Medulla oblongata (tissue), 1 donor: ENCODE measurements at regions not wholly inside any gene's neighbourhood (a gene's known extent, or its start where the extent isn't known, plus 50 kb on each side); places are given as distances from the start of the nearest gene placed in this dataset.
A peak's percentile ranks its signal among the peaks of the same experiment; 100 is the strongest.

Source experiments
- DNase-seq: peaks from one replicate; pipeline ENCODE4 v3.0.0-alpha.2; 2015; ENCODE audit errors: extremely low spot score

- DNase-seq: no peak
These were observed 168.5 kb upstream of the GLI2 start for GRCh38 chr2:120567128-120567527.

DNA sequence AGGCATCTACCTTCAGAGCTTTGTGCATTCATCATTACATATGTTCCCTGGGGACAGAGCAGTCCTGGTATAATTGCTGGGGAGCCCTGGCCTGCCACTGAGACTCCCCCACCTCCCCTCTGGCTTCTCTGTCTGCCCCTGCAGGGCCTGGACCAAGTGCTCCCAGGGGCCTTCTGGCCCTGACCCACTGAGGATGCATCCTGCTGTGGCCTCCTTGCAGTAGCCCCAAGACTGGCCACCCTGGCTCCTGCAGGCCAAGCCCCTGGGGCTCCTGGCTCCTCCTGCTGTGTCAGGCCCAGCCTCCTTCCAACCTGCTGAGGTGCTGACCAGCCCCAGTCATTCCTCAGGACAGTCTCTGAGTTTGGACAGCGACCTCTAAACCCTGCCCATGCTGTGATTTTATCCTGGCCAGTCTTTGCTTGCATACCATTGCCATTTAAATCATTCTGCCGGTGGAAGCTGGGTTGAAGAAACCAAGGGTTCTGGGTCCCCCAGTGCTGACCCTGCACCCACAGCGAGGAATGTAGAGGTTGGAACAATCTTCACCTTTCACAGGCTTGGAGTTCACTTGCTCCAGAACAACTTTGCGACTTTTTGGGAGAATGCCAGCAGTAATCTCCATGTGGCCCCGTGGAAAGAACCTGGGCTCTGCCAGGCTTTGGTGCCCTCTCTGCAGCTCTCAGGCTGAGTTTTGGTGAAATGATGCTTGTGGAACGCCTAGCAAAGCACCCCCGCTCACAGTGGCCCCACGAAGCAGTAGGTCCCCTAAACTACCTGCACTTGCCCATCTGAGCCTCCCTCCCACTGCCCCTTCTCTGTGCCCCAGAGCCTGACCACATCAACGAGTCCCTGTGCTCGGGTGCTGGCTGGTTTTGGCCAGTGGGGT, 167.3 kb upstream of the GLI2 start:
- DNase-seq: no peak

GRCh38 chr2:120568975-120569268, 166.7 kb upstream of the GLI2 start:
- DNase-seq: no peak

GRCh38 chr2:120570001-120570400, 165.7 kb upstream of the GLI2 start:
- DNase-seq: no peak

GRCh38 chr2:120570546-120570945, 165.1 kb upstream of the GLI2 start:
- DNase-seq: no peak

GRCh38 chr2:120571015-120571728, 164.5 kb upstream of the GLI2 start:
- DNase-seq: no peak

DNA sequence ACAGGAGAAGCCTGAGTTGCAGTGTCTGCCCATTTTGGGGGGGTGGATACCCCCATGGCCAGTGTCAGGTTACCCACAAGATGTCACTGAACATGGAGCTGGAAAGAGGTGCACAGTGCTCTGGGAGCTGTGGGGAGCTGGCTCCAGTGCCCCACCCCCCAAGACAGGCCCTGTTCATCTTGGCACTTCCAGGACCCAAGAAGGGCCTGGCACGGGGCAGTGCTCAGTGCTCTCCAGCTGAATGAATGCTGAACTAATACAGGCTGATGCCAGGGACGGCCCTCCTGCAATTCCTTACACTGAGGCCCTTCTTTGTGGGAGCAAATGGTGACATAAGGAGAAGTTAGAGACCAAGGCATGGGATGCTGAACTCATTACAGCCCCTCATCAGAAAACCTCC, 163.4 kb upstream of the GLI2 start:
- peak; percentile 56 for DNase-seq

DNA sequence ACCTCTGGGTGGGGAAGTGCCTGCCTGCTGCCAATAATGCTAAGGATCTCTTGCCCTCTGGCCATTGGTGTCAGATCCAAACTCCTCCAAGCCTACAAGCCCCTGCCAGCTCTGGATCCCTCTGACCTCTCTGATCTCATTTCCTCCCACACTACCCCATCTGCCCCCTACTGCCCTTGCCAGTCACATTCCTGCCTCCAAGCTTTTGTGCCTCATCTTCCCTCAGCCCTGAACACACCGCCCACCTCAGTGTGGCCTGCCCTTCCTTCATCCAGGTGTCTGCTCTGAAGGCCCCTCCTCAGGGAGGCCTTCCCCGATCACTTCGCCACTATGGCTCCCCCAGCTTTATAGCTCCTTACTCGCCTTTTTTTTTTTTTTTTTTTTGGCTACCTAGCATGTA, 161.0 kb upstream of the GLI2 start:
- DNase-seq: no peak

GRCh38 chr2:120575966-120576365, 159.7 kb upstream of the GLI2 start:
- no peak for DNase-seq

DNA sequence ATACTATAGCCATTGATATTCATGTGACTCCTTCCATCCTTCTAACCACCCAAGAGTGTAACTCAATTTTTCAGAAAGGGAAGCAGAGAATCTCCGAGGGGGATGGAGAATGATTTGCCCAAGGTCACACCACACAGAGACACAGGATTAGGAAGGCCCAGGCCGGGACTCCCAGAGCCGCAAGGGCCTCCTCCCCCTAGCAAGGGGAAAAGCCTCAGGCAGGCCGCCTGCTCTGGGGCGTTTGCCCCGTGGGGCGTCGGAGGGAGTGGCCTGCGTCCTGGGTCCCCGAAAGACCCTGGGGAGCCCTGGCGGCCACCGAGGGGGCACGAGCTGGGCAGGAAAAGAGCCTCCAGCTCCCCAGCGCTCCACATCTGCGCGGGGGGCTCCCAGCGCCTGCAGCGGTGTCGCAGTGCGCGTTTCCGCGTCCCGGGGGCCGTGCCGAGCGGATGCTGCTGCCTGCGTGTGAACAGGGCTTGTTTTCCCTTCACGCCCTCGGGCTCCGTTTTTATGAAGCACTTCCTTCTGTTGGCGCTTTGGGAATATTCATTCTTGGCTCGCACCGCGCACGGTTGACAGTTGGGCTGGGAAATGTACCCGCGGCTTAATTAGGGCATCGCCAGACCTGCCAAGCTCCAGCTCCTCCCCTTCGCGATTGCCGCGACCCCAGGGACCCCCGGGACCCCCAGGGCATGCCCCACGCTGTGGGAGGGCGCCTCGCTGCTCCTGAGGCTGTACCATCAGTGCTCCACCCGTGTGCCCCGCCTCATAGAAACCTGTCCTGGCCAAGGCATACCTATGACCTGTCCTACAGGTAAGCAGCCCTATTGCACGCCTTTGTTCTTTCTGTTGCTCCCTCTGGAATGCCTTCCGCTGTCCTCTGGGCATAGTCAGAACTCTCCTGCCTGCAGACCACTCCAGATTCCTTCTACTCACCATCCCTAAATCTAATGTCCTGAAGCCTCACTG, 158.9 kb upstream of the GLI2 start:
- no peak for DNase-seq

DNA sequence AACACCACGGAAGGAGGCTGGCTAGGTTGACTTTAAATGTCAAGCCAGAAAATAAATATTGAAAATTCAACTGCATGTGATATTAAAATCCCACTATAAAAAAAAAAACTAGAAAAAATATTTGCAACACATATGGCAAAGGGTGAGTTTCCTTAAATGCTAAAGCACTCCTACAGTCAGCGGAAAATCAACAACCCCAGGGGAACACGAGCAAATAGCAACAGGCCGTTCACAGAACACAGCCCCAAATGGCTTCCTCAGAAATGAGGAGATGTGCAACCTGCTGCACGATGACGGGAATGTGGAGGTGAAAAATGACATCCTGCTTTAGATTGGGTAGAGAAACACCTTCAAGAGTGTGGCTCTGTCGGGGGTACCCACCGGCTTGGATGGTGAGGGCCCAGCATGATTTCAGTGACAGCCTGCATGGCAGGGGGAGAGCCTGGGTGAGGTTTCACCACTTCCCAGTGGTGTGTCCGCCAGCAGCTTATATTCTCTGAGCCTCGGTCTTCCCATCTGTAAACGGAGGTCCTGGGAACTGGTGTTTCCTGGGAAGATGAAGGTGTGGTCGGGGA, 157.9 kb upstream of the GLI2 start:
- DNase-seq: no peak

GRCh38 chr2:120578576-120579352, 156.9 kb upstream of the GLI2 start:
- DNase-seq: no peak

GRCh38 chr2:120579916-120580685, 155.6 kb upstream of the GLI2 start:
- peak; percentile 31 for DNase-seq

GRCh38 chr2:120580709-120581108, 155.0 kb upstream of the GLI2 start:
- no peak for DNase-seq

DNA sequence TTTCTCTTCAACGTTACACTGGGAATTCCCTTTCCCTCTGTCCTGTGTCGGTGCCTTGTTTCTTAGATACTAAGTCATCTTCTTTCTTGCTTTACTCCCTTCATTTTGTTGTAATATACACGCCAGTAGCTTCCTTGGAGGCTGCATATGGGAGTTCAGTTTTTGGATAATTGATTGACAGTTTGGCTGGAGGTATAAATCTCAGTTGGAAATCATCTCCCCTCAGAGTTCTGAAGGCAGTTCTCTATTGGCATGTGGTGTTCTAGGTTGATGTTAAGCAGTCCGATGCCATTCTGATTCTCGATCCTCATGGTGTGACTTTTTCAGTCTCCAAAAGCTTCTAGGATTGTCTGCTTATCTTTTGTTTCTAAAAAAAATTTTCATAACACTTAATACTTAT, 152.5 kb upstream of the GLI2 start:
- no peak for DNase-seq

- no peak for DNase-seq
These were observed 151.7 kb upstream of the GLI2 start for GRCh38 chr2:120583851-120584570.

DNA sequence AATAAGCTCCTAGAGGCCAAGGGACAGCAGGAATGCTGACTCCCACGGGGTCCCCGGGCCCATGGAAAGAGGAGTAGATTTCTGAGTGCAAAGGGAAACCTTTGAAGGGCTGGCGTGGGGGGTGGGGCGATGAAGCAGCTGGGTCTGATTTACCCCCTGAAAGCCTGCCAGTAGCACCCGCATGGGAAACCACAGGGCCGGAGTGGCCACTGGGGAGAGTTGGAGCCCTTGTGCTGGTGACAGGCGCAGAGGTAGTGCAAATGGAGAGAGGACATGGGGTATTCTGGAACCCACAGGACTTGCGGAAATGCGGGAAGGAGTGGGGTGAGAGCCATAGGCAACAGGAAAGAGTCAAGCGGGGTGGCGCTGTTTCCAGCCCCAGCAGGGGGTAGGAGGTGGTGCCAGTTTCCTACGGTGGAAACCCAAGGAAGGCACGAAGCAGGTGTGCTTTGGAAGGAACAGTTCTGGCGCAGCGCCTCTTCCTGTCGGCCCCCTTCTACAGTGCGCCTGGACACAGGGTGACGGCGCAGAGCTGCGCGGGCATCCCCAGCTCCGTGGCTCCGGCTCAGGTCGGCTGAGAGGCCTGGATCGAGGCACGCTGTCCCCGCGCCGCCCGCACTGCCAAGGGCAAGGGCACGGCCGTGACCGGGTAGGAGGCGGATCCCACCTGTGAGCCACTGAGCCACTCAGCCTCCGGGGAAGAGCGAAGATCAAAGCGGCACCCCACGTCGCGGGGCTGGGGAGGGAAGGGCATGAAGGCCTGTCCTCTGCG, 149.0 kb upstream of the GLI2 start:
- DNase-seq: no peak

- DNase-seq: peak; percentile 20
These were observed 148.2 kb upstream of the GLI2 start for GRCh38 chr2:120587279-120587996.
